ENCODE measurements at regions not wholly inside any gene's neighbourhood (a gene's known extent, or its start where the extent isn't known, plus 50 kb on each side); places are given as distances from the start of the nearest gene placed in this dataset.

DNA sequence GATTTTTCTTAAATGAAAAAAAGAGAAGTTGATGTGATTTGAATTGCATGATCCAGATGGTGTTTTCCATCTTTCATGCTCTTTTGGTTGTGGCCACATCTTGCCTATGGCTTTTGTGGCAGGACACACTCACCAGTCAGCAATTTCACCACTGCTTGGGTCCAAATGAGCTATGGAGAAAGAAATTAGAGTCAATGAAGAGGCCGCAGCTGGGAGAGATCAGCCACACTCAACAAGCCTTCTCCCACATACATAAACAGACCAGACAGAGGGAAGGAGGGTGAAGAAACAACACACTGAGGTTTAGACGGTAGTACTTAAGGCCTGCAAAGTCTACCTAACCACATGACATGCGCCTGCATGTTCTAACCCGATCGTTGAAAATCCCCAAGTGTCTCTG lies 110.7 kb upstream of the CDIN1 start:
- H3K36me3 ChIP-seq (ENCODE audit: insufficient read depth, low read length), result no peaks in the 10 kb centered on the region
- H3K79me2 ChIP-seq (replicated peaks; ENCODE audit: insufficient read depth, low read length), result no peaks in the 10 kb centered on the region
- TF ChIP-seq EZH2 (IDR thresholded peaks at IDR 0.05; ENCODE audit: borderline replicate concordance, insufficient read depth, low read length, poor library complexity, severe bottlenecking) (no peak), TAF1 (IDR thresholded peaks at IDR 0.05; ENCODE audit: low read depth) (no peak), MXI1 (conservative IDR thresholded peaks at IDR 0.05; ENCODE audit: poor library complexity, severe bottlenecking) (no peak), POLR2AphosphoS5 (IDR thresholded peaks at IDR 0.05) (no peak), SMC3 (conservative IDR thresholded peaks at IDR 0.05; ENCODE audit: poor library complexity) (no peak), EP300 (conservative IDR thresholded peaks at IDR 0.05; ENCODE audit: poor library complexity, severe bottlenecking) (no peak), RAD21 (conservative IDR thresholded peaks at IDR 0.05) (no peak)
- TF ChIP-seq, protein P1, sequence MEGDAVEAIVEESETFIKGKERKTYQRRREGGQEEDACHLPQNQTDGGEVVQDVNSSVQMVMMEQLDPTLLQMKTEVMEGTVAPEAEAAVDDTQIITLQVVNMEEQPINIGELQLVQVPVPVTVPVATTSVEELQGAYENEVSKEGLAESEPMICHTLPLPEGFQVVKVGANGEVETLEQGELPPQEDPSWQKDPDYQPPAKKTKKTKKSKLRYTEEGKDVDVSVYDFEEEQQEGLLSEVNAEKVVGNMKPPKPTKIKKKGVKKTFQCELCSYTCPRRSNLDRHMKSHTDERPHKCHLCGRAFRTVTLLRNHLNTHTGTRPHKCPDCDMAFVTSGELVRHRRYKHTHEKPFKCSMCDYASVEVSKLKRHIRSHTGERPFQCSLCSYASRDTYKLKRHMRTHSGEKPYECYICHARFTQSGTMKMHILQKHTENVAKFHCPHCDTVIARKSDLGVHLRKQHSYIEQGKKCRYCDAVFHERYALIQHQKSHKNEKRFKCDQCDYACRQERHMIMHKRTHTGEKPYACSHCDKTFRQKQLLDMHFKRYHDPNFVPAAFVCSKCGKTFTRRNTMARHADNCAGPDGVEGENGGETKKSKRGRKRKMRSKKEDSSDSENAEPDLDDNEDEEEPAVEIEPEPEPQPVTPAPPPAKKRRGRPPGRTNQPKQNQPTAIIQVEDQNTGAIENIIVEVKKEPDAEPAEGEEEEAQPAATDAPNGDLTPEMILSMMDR (IDR thresholded peaks at IDR 0.05; ENCODE audit: poor library complexity, severe bottlenecking), result no peak
- TF ChIP-seq, protein P2, sequence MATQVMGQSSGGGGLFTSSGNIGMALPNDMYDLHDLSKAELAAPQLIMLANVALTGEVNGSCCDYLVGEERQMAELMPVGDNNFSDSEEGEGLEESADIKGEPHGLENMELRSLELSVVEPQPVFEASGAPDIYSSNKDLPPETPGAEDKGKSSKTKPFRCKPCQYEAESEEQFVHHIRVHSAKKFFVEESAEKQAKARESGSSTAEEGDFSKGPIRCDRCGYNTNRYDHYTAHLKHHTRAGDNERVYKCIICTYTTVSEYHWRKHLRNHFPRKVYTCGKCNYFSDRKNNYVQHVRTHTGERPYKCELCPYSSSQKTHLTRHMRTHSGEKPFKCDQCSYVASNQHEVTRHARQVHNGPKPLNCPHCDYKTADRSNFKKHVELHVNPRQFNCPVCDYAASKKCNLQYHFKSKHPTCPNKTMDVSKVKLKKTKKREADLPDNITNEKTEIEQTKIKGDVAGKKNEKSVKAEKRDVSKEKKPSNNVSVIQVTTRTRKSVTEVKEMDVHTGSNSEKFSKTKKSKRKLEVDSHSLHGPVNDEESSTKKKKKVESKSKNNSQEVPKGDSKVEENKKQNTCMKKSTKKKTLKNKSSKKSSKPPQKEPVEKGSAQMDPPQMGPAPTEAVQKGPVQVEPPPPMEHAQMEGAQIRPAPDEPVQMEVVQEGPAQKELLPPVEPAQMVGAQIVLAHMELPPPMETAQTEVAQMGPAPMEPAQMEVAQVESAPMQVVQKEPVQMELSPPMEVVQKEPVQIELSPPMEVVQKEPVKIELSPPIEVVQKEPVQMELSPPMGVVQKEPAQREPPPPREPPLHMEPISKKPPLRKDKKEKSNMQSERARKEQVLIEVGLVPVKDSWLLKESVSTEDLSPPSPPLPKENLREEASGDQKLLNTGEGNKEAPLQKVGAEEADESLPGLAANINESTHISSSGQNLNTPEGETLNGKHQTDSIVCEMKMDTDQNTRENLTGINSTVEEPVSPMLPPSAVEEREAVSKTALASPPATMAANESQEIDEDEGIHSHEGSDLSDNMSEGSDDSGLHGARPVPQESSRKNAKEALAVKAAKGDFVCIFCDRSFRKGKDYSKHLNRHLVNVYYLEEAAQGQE (IDR thresholded peaks at IDR 0.05; ENCODE audit: borderline replicate concordance), result no peak
- H3K9me2 ChIP-seq (ENCODE audit: insufficient read depth, low read length), result no peaks in the 10 kb centered on the region
- H3F3A ChIP-seq (ENCODE audit: insufficient read depth, low read length, poor library complexity, severe bottlenecking), result no peaks in the 10 kb centered on the region
- no peak overlapping the region for H3K4me3 ChIP-seq (ENCODE audit: low read length)
- H3K27ac ChIP-seq (ENCODE audit: low read length), result no peak overlapping the region
- H4K20me1 ChIP-seq (ENCODE audit: insufficient read depth), result no peaks in the 10 kb centered on the region
- no peak overlapping the region for H2AFZ ChIP-seq (ENCODE audit: low read depth, low read length)
- H3K9me3 ChIP-seq (ENCODE audit: low read length), result no peaks in the 10 kb centered on the region
- H3K9ac ChIP-seq (ENCODE audit: low read length), result no peak overlapping the region
- no peak overlapping the region for H3K4me2 ChIP-seq (ENCODE audit: low read length)
- no peaks in the 10 kb centered on the region for H3K27me3 ChIP-seq (ENCODE audit: insufficient read depth, low read depth, low read length)

DNA sequence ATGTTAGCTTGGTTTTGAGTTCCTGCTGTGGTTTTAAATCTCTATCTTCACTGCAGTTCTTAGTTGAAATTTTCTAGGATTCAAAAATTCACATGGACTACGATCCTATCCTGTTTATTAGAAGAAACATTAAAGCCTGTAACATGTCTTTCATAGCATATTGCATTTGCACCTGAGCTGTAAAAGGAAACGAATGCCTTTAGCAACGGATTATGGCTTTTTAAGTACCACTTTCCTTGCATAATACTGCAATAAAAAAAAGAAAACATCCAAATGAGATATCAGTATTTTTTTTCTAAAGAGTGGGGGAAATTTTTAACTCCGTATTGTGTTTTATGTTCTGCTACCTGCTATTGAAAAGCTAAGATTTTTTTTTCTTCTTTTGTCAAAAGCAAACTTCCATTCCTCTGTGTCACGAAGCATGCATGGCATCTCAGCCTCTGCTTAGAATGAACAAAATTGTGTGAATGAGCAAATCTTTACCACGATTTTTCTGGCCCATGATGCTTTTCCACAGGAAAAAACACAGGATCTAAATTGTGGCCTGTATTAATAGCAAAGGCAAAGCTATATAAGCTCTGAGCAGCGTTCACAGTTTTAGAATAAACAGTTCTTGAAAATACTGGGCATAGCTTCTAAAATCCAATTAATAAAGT lies 110.0 kb upstream of the CDIN1 start:
- Histone ChIP-seq H3F3A (ENCODE audit: insufficient read depth, low read length, poor library complexity, severe bottlenecking) (no peaks in the 10 kb centered on the region), H3K4me3 (ENCODE audit: low read length) (no peak overlapping the region), H3K9me3 (ENCODE audit: low read length) (no peaks in the 10 kb centered on the region), H3K27me3 (ENCODE audit: insufficient read depth, low read depth, low read length) (no peaks in the 10 kb centered on the region), H3K79me2 (replicated peaks; ENCODE audit: insufficient read depth, low read length) (no peaks in the 10 kb centered on the region), H3K9me2 (ENCODE audit: insufficient read depth, low read length) (no peaks in the 10 kb centered on the region), H4K20me1 (ENCODE audit: insufficient read depth) (no peaks in the 10 kb centered on the region), H3K36me3 (ENCODE audit: insufficient read depth, low read length) (no peaks in the 10 kb centered on the region), H3K27ac (ENCODE audit: low read length) (no peak overlapping the region), H2AFZ (ENCODE audit: low read depth, low read length) (no peak overlapping the region), H3K4me2 (ENCODE audit: low read length) (no peak overlapping the region), H3K9ac (ENCODE audit: low read length) (no peak overlapping the region)
- TF ChIP-seq SMC3 (conservative IDR thresholded peaks at IDR 0.05; ENCODE audit: poor library complexity), result no peak
- TF ChIP-seq, protein P2 (IDR thresholded peaks at IDR 0.05; ENCODE audit: borderline replicate concordance), result no peak
- no peak for TF ChIP-seq TAF1 (IDR thresholded peaks at IDR 0.05; ENCODE audit: low read depth)
- TF ChIP-seq EZH2 (IDR thresholded peaks at IDR 0.05; ENCODE audit: borderline replicate concordance, insufficient read depth, low read length, poor library complexity, severe bottlenecking), result no peak
- TF ChIP-seq MXI1 (conservative IDR thresholded peaks at IDR 0.05; ENCODE audit: poor library complexity, severe bottlenecking), result no peak
- TF ChIP-seq RAD21 (conservative IDR thresholded peaks at IDR 0.05), result no peak
- no peak for TF ChIP-seq EP300 (conservative IDR thresholded peaks at IDR 0.05; ENCODE audit: poor library complexity, severe bottlenecking)
- TF ChIP-seq POLR2AphosphoS5 (IDR thresholded peaks at IDR 0.05), result no peak
- TF ChIP-seq, protein P1 (IDR thresholded peaks at IDR 0.05; ENCODE audit: poor library complexity, severe bottlenecking), result no peak

Data from neural cell (in vitro differentiated cells).